HFFc6 (cell line): ENCODE measurements at regions not wholly inside any gene's neighbourhood (a gene's known extent, or its start where the extent isn't known, plus 50 kb on each side); places are given as distances from the start of the nearest gene placed in this dataset.

Experiments used
- DNase-seq: peaks from one replicate; pipeline ENCODE4 v3.0.0-alpha.2; 2018
- H3K27ac Mint-ChIP-seq: 2 replicates; pipeline ENCODE4 v1.8.0; 2020; ENCODE audit warnings: mild to moderate bottlenecking, mixed read lengths
- H3K27me3 Mint-ChIP-seq: 2 replicates; pipeline ENCODE4 v1.8.0; 2021; ENCODE audit warnings: mild to moderate bottlenecking, moderate library complexity, mixed read lengths; ENCODE audit not compliant: insufficient read depth
- H3K36me3 Mint-ChIP-seq: 2 replicates; pipeline ENCODE4 v1.8.0; 2021; ENCODE audit warnings: low read depth, mixed read lengths
- H3K4me1 Mint-ChIP-seq: 2 replicates; pipeline ENCODE4 v1.8.0; 2020; ENCODE audit warnings: low read depth, mixed read lengths
- H3K4me3 Mint-ChIP-seq: 2 replicates; pipeline ENCODE4 v1.8.0; 2020; ENCODE audit warnings: mild to moderate bottlenecking, moderate library complexity, mixed read lengths
- H3K9me3 Mint-ChIP-seq: 2 replicates; pipeline ENCODE4 v1.8.0; 2020; ENCODE audit warnings: mild to moderate bottlenecking, mixed read lengths
- TF ChIP-seq, protein P1 (sequence below): fragments of 200-600 bp; sonication (generic); IDR thresholded peaks from 2 replicates; pipeline ENCODE4 v1.5.0; 2021; ENCODE audit warnings: antibody characterized with exemption, mild to moderate bottlenecking

DNA sequence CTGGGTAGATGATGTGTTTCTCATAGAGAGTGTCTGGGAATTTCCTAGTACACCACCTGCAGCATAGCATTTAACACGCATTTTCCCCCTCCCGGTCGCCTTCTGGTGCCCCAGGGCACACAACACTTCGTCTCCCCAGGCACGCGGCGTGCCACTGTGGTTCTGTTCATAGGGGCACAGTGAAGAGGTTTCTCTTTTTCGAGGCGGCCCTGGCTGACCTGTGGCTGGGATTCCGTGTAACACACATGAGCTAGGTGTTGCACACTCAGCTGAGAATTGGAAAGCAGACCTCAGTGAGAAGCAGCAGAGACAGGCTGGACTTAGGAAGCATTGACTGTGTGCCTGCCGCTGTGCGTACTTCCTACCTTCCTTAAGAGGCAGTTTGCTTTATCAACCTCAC, 214.3 kb upstream of the SHH start:
- no peak overlapping the region for H3K4me3 Mint-ChIP-seq
- H3K27me3 Mint-ChIP-seq: no peaks in the 10 kb centered on the region
- H3K4me1 Mint-ChIP-seq: no peaks in the 10 kb centered on the region
- H3K27ac Mint-ChIP-seq: no peak overlapping the region
- H3K9me3 Mint-ChIP-seq: peaks cover 48% of the 10 kb centered on the region
- DNase-seq: no peak
- no peaks in the 10 kb centered on the region; the same call in 1 of the 2 replicates for H3K36me3 Mint-ChIP-seq
- TF ChIP-seq, protein P1, sequence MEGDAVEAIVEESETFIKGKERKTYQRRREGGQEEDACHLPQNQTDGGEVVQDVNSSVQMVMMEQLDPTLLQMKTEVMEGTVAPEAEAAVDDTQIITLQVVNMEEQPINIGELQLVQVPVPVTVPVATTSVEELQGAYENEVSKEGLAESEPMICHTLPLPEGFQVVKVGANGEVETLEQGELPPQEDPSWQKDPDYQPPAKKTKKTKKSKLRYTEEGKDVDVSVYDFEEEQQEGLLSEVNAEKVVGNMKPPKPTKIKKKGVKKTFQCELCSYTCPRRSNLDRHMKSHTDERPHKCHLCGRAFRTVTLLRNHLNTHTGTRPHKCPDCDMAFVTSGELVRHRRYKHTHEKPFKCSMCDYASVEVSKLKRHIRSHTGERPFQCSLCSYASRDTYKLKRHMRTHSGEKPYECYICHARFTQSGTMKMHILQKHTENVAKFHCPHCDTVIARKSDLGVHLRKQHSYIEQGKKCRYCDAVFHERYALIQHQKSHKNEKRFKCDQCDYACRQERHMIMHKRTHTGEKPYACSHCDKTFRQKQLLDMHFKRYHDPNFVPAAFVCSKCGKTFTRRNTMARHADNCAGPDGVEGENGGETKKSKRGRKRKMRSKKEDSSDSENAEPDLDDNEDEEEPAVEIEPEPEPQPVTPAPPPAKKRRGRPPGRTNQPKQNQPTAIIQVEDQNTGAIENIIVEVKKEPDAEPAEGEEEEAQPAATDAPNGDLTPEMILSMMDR: no peak

DNA sequence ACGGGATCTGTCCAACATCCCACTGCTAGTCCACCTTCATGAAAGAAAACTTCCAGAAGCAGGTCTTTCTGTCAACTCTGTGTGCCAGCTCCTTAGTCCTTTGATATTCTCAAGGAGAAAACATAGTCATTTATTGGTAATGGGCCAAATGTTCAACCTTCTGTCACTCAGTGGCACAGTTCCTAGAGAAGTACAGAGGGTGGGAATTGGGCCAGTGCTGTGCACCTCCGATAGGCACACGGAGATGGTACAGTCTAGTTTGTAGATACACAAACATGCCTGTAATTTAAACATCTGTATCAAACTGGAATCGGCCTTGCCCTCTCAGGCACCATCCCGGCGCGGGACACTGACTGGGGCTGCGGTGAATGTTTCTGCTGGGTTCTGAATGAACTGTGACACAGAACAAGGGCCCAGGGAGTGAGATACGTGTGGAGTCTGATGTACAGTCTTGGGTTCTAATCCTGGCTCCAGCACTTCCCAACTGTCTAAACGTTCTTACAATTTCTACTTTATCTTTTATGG, 213.9 kb upstream of the SHH start:
- no peak for DNase-seq
- Mint-ChIP-seq H3K27ac (no peak overlapping the region), H3K4me3 (no peak overlapping the region), H3K36me3 (no peaks in the 10 kb centered on the region; the same call in 1 of the 2 replicates), H3K9me3 (peaks cover 44% of the 10 kb centered on the region), H3K4me1 (no peaks in the 10 kb centered on the region), H3K27me3 (no peaks in the 10 kb centered on the region)
- TF ChIP-seq, protein P1: no peak

DNA sequence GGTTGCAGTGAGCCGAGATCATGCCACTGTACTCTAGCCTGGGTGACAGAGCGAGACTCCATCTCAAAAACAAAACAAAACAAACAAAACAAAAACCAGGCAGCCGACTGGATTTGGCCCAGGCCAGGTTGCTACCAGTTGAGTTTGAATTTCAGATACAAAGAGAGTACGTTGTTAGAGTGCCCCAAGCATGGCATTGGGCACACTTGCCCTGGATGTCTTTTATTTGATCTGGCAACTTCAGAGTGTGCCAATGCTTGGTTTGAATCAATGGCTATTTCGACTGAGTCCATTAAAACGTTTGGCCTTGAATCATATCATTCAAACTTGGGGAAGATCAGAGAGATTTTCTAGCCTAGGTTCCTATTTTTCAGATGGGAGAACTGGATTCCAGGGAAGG, 213.4 kb upstream of the SHH start:
- Mint-ChIP-seq H3K4me3 (no peak overlapping the region), H3K4me1 (no peaks in the 10 kb centered on the region), H3K27ac (no peak overlapping the region), H3K27me3 (no peaks in the 10 kb centered on the region), H3K36me3 (no peaks in the 10 kb centered on the region; the same call in 1 of the 2 replicates), H3K9me3 (peaks cover 42% of the 10 kb centered on the region)
- TF ChIP-seq, protein P1: no peak
- no peak for DNase-seq

DNA sequence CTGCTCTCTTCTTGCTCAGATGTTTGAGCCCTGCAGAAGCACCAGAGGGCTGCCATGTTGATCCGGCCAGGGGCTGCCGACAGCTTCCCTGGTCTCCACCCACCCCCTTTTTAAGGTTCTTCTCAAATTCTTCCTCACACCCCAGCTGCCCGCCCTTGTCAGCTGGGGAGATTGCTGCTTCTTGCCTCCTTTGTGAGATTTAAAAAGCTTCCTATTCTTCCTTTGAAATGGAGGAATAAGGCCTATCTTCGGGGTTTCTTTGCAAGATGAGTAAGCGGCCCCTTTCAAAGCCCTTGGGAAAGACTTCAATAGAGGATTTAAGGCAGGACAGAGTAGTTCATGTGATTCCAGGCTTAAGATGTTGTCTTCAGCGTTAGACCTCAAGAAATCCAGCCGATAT, 211.9 kb upstream of the SHH start:
- TF ChIP-seq, protein P1: no peak
- Mint-ChIP-seq H3K36me3 (peaks cover 7% of the 10 kb centered on the region; the same call in 1 of the 2 replicates), H3K4me1 (no peaks in the 10 kb centered on the region)

DNA sequence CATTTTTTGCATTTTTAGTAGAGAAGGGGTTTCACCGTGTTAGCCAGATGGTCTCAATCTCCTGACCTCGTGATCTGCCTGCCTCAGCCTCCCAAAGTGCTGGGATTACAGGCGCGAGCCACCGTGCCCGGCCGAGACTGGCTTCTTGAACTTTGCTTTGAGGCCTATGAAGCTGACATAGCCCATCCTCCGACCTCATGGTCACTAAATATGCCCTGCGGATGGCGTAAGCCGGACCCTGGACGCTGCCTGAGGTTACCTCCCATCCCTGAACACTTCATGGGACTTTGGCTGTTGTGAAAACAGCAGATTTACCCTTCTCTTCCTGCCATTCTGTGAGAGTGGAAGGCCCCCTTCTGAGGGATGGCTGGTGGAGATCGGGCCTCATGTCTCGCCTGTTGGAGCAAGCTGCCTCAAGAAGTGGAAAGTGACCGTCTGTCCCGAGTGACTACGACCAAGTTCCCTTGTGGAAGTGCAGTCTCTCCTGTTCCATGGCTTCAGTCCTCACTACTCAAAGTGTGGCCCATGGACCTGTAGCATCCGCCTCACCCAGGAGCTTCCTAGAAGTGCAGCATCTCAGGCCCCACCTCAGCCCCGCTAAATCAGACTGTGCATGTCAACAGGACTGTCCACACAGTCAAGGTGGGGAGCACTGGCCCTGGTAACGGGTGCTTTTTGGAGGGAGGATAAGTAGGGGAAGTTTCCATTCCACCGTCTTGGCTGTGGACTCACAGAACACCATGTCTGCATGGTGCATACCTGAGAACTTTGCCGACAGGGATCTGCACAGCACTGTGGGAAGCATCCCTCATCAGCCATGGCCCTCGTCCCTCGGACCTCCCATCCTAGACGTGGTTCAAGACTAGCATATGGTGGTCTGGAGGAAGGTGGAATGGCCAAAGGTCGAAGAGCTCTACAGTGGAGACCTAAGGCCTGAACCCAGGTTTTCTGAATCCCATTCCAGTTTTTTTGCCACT, 210.5 kb upstream of the SHH start:
- Mint-ChIP-seq H3K9me3 (peaks cover 50% of the 10 kb centered on the region), H3K36me3 (peaks cover 7% of the 10 kb centered on the region; the same call in 1 of the 2 replicates), H3K27ac (no peak overlapping the region), H3K4me1 (no peaks in the 10 kb centered on the region), H3K4me3 (no peak overlapping the region), H3K27me3 (no peaks in the 10 kb centered on the region; the same call in 1 of the 2 replicates)
- no peak for DNase-seq
- TF ChIP-seq, protein P1: no peak

More for the DNA sequence above, 211.9 kb upstream of the SHH start:
- Mint-ChIP-seq H3K4me3 (no peak overlapping the region), H3K27me3 (no peaks in the 10 kb centered on the region; the same call in 1 of the 2 replicates), H3K9me3 (peaks cover 43% of the 10 kb centered on the region), H3K27ac (no peak overlapping the region)
- DNase-seq: no peak
